ENCODE measurements at regions not wholly inside any gene's neighbourhood (a gene's known extent, or its start where the extent isn't known, plus 50 kb on each side); places are given as distances from the start of the nearest gene placed in this dataset.

DNA sequence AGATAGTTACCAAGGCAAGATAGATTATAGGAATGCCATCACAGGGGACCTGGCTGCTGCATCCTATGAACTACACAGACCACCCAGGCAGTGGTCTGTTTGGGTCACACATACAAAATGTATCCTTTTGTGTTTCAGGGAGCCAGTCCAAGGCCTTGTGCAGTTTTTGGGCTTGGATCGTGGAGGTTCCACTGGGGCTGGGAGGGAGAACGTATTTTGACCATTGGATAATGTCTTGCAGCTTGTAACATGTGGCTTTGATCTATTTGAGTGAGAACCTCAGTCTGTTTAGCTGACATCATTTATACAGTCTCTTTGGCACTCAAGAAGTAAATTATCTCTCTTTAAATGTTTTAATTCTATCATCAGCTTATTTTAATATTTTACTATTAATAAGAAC, 147.3 kb downstream of the DUSP10 start (continued):
- TF ChIP-seq CBX1 (IDR thresholded peaks at IDR 0.05; ENCODE audit: low read depth) (no peak), ZNF567 (CRISPR knock-in tag; IDR thresholded peaks at IDR 0.05; ENCODE audit: borderline replicate concordance) (no peak), HIC2 (CRISPR knock-in tag; IDR thresholded peaks at IDR 0.05; ENCODE audit: low read depth) (no peak), KDM5B (CRISPR knock-in tag; IDR thresholded peaks at IDR 0.05; ENCODE audit: borderline replicate concordance) (no peak), NR2F6 (IDR thresholded peaks at IDR 0.05) (no peak), NR2F6 (CRISPR knock-in tag; IDR thresholded peaks at IDR 0.05) (no peak), ZNF710 (CRISPR knock-in tag; IDR thresholded peaks at IDR 0.05; ENCODE audit: borderline replicate concordance) (no peak), LCORL (IDR thresholded peaks at IDR 0.05) (no peak), LCORL (CRISPR knock-in tag; IDR thresholded peaks at IDR 0.05) (no peak), ZNF138 (CRISPR knock-in tag; IDR thresholded peaks at IDR 0.05; ENCODE audit: low read depth) (no peak), ZSCAN31 (CRISPR knock-in tag; IDR thresholded peaks at IDR 0.05; ENCODE audit: low read depth) (no peak)
- TF ChIP-seq, protein P1, sequence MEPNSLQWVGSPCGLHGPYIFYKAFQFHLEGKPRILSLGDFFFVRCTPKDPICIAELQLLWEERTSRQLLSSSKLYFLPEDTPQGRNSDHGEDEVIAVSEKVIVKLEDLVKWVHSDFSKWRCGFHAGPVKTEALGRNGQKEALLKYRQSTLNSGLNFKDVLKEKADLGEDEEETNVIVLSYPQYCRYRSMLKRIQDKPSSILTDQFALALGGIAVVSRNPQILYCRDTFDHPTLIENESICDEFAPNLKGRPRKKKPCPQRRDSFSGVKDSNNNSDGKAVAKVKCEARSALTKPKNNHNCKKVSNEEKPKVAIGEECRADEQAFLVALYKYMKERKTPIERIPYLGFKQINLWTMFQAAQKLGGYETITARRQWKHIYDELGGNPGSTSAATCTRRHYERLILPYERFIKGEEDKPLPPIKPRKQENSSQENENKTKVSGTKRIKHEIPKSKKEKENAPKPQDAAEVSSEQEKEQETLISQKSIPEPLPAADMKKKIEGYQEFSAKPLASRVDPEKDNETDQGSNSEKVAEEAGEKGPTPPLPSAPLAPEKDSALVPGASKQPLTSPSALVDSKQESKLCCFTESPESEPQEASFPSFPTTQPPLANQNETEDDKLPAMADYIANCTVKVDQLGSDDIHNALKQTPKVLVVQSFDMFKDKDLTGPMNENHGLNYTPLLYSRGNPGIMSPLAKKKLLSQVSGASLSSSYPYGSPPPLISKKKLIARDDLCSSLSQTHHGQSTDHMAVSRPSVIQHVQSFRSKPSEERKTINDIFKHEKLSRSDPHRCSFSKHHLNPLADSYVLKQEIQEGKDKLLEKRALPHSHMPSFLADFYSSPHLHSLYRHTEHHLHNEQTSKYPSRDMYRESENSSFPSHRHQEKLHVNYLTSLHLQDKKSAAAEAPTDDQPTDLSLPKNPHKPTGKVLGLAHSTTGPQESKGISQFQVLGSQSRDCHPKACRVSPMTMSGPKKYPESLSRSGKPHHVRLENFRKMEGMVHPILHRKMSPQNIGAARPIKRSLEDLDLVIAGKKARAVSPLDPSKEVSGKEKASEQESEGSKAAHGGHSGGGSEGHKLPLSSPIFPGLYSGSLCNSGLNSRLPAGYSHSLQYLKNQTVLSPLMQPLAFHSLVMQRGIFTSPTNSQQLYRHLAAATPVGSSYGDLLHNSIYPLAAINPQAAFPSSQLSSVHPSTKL (CRISPR knock-in tag; IDR thresholded peaks at IDR 0.05) = no peak

All from HepG2 (cell line).